Neural progenitor cell (in vitro differentiated cells): ENCODE measurements at regions not wholly inside any gene's neighbourhood (a gene's known extent, or its start where the extent isn't known, plus 50 kb on each side); places are given as distances from the start of the nearest gene placed in this dataset.

Experiments
- DNase-seq: peaks from one replicate; pipeline ENCODE4 v3.0.0-alpha.2; 2016; ENCODE audit warnings: low spot score
- H2AFZ ChIP-seq: fragments of 200-600 bp; sonication (generic); replicated peaks from 2 replicates; pipeline ENCODE4 v1.6.1; 2016; ENCODE audit warnings: antibody characterized with exemption
- H3F3A ChIP-seq: fragments of 200-600 bp; sonication (generic); 2 replicates; pipeline ENCODE4 v1.6.1; 2016; ENCODE audit warnings: antibody characterized with exemption, low read depth
- H3K27ac ChIP-seq: fragments of 200-600 bp; sonication (generic); 2 replicates; pipeline ENCODE4 v1.5.1; 2016; ENCODE audit warnings: mild to moderate bottlenecking
- H3K27me3 ChIP-seq: fragments of 200-600 bp; sonication (generic); 2 replicates; pipeline ENCODE4 v1.6.1; 2016; ENCODE audit warnings: mild to moderate bottlenecking, moderate library complexity
- H3K36me3 ChIP-seq: fragments of 200-600 bp; sonication (generic); 2 replicates; pipeline ENCODE4 v1.5.1; 2016
- H3K4me1 ChIP-seq: fragments of 200-600 bp; sonication (generic); 2 replicates; pipeline ENCODE4 v1.6.1; 2016; ENCODE audit warnings: mixed run types
- H3K4me2 ChIP-seq: fragments of 200-600 bp; sonication (generic); 2 replicates; pipeline ENCODE4 v1.6.1; 2016
- H3K4me3 ChIP-seq: fragments of 200-600 bp; sonication (generic); 2 replicates; pipeline ENCODE4 v1.5.1; 2016
- H3K79me2 ChIP-seq: fragments of 200-600 bp; sonication (generic); 2 replicates; pipeline ENCODE4 v1.6.1; 2016; ENCODE audit warnings: low read depth
- H3K9ac ChIP-seq: fragments of 200-600 bp; sonication (generic); 2 replicates; pipeline ENCODE4 v1.6.1; 2016
- H3K9me3 ChIP-seq: fragments of 200-600 bp; sonication (generic); 2 replicates; pipeline ENCODE4 v1.5.1; 2016; ENCODE audit warnings: low read depth
- H4K20me1 ChIP-seq: fragments of 200-600 bp; sonication (generic); 2 replicates; pipeline ENCODE4 v1.6.1; 2016; ENCODE audit warnings: low read depth
- H3K27ac Mint-ChIP-seq: 3 replicates; pipeline ENCODE4 v1.8.0; 2021; ENCODE audit warnings: mixed read lengths
- H3K27me3 Mint-ChIP-seq: 2 replicates; pipeline ENCODE4 v1.8.0; 2022; ENCODE audit warnings: low read depth, mild to moderate bottlenecking, inconsistent platforms, moderate library complexity, mixed read lengths; ENCODE audit not compliant: insufficient read depth
- H3K36me3 Mint-ChIP-seq: 3 replicates; pipeline ENCODE4 v1.8.0; 2021; ENCODE audit warnings: mixed read lengths
- H3K4me1 Mint-ChIP-seq: 3 replicates; pipeline ENCODE4 v1.8.0; 2021; ENCODE audit warnings: mixed read lengths
- H3K4me3 Mint-ChIP-seq: 3 replicates; pipeline ENCODE4 v1.8.0; 2021; ENCODE audit warnings: mild to moderate bottlenecking, moderate library complexity, mixed read lengths
- H3K9me3 Mint-ChIP-seq: 3 replicates; pipeline ENCODE4 v1.8.0; 2020; ENCODE audit warnings: mixed read lengths
- CTCF ChIP-seq: fragments of 200-600 bp; sonication (generic); IDR thresholded peaks from 2 replicates; pipeline ENCODE4 v1.5.1; 2017; ENCODE audit warnings: antibody characterized with exemption, mild to moderate bottlenecking
- EZH2 ChIP-seq: fragments of 200-600 bp; sonication (generic); IDR thresholded peaks from 2 replicates; pipeline ENCODE4 v1.6.1; 2017; ENCODE audit warnings: antibody characterized with exemption, mild to moderate bottlenecking, moderate library complexity
- EZH2phosphoT487 ChIP-seq: fragments of 200-600 bp; sonication (generic); IDR thresholded peaks from 2 replicates; pipeline ENCODE4 v1.6.1; 2017; ENCODE audit warnings: antibody characterized with exemption

GRCh38 chr2:147255812-147256211, 589.0 kb upstream of the ACVR2A start:
- Histone ChIP-seq H3K4me2 (no peak overlapping the region), H3K9me3 (no peaks in the 10 kb centered on the region)
- no peak overlapping the region for H3K27ac Mint-ChIP-seq

DNA sequence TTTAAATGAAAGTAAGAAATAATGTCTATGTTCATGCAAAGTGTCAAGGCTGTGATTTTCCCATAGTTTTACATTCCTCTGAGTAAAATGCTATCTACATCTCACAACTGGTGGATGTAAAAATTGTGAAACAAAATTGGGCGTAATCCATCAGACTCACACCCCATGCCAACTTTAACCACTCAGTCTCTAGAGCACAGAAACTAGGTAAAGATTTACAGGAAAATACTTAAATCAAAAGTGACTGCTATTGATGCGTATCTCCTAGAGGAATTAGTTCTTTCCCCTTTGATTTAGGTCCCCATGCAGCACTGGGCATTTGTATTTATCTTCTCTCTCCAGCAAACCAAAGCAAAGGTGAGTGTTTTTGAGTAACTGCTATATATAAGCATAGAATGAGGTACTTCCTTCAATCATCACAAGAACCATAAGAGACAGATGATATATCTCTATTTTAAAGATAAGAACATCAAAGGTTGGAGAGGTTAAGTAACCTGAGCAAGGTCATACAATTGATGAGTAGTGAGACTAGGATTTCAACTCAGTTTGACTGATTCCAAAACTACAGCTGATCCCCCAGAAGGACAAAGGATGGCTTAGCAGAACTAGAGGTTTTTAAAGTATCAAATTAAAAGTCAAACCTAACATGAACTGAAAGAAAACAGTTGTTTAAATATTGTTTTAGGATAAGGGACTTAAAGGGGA, 594.0 kb upstream of the ACVR2A start:
- Mint-ChIP-seq H3K9me3 (peaks cover 6% of the 10 kb centered on the region), H3K4me1 (no peaks in the 10 kb centered on the region), H3K36me3 (no peaks in the 10 kb centered on the region), H3K4me3 (no peak overlapping the region), H3K27me3 (no peaks in the 10 kb centered on the region), H3K27ac (no peak overlapping the region)
- Histone ChIP-seq H3K4me1 (no peaks in the 10 kb centered on the region), H3K4me2 (no peak overlapping the region), H3K9me3 (no peaks in the 10 kb centered on the region), H3K36me3 (no peaks in the 10 kb centered on the region), H3K27ac (no peak overlapping the region), H3K9ac (no peak overlapping the region), H3K79me2 (no peaks in the 10 kb centered on the region), H3K4me3 (no peak overlapping the region), H3K27me3 (no peaks in the 10 kb centered on the region), H2AFZ (no peak overlapping the region), H3F3A (no peaks in the 10 kb centered on the region), H4K20me1 (no peaks in the 10 kb centered on the region)
- no peak for TF ChIP-seq EZH2phosphoT487
- TF ChIP-seq CTCF: no peak
- no peak for TF ChIP-seq EZH2
- no peak for DNase-seq

More at GRCh38 chr2:147255812-147256211, 589.0 kb upstream of the ACVR2A start:
- H3K4me1 ChIP-seq: no peaks in the 10 kb centered on the region
- no peaks in the 10 kb centered on the region for H3K36me3 Mint-ChIP-seq
- H3F3A ChIP-seq: no peaks in the 10 kb centered on the region
- no peaks in the 10 kb centered on the region for H3K27me3 ChIP-seq
- no peak overlapping the region for H2AFZ ChIP-seq
- no peak overlapping the region for H3K9ac ChIP-seq
- H3K79me2 ChIP-seq: no peaks in the 10 kb centered on the region
- TF ChIP-seq EZH2phosphoT487: no peak
- no peak overlapping the region for H3K27ac ChIP-seq
- no peaks in the 10 kb centered on the region for H3K27me3 Mint-ChIP-seq
- H3K4me1 Mint-ChIP-seq: no peaks in the 10 kb centered on the region
- H3K4me3 Mint-ChIP-seq: no peak overlapping the region
- H3K36me3 ChIP-seq: no peaks in the 10 kb centered on the region
- H4K20me1 ChIP-seq: no peaks in the 10 kb centered on the region
- peak; percentile 6 for DNase-seq
- no peak overlapping the region for H3K4me3 ChIP-seq
- peaks cover 6% of the 10 kb centered on the region for H3K9me3 Mint-ChIP-seq

GRCh38 chr2:147247749-147248148, 597.1 kb upstream of the ACVR2A start:
- Histone ChIP-seq H3K9ac (no peak overlapping the region), H3K27me3 (no peaks in the 10 kb centered on the region), H3K4me1 (no peaks in the 10 kb centered on the region), H4K20me1 (no peaks in the 10 kb centered on the region), H3K27ac (no peak overlapping the region), H3K9me3 (no peaks in the 10 kb centered on the region), H3F3A (no peaks in the 10 kb centered on the region), H3K4me2 (no peak overlapping the region), H3K79me2 (no peaks in the 10 kb centered on the region), H3K4me3 (no peak overlapping the region), H2AFZ (no peak overlapping the region), H3K36me3 (no peaks in the 10 kb centered on the region)
- H3K36me3 Mint-ChIP-seq: no peaks in the 10 kb centered on the region
- peaks cover 4% of the 10 kb centered on the region for H3K9me3 Mint-ChIP-seq
- TF ChIP-seq CTCF: no peak
- no peak for TF ChIP-seq EZH2
- no peak for TF ChIP-seq EZH2phosphoT487
- no peaks in the 10 kb centered on the region for H3K27me3 Mint-ChIP-seq
- H3K4me1 Mint-ChIP-seq: no peaks in the 10 kb centered on the region
- no peak overlapping the region for H3K27ac Mint-ChIP-seq
- no peak overlapping the region for H3K4me3 Mint-ChIP-seq
- no peak for DNase-seq

DNA sequence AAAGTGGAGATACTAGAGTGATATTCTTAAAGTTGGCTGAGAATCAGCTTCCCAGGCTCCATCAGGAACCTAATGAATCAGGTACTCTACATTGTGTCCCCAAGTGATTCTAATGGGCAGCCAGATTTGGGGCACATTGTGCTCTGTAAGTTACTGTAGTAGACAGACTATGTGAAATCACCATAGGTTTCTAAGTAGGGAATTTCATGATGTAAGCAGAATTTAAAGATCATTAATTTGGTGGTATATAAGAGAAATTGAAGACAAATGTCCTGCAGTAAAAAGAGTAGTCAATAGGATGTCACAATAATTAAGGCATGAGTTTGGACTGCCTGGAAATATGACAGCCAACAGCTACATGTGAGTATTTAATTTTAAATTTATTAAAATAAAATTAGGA, 602.4 kb upstream of the ACVR2A start:
- Mint-ChIP-seq H3K27me3 (no peaks in the 10 kb centered on the region), H3K9me3 (peaks cover 2% of the 10 kb centered on the region), H3K36me3 (no peaks in the 10 kb centered on the region), H3K27ac (no peak overlapping the region), H3K4me3 (no peak overlapping the region), H3K4me1 (no peaks in the 10 kb centered on the region)
- Histone ChIP-seq H3F3A (no peaks in the 10 kb centered on the region), H3K79me2 (no peaks in the 10 kb centered on the region), H3K9ac (no peak overlapping the region), H3K27me3 (no peaks in the 10 kb centered on the region), H3K27ac (no peak overlapping the region), H4K20me1 (no peaks in the 10 kb centered on the region), H3K9me3 (no peaks in the 10 kb centered on the region), H3K4me3 (no peak overlapping the region), H3K36me3 (no peaks in the 10 kb centered on the region), H3K4me1 (no peaks in the 10 kb centered on the region), H2AFZ (no peak overlapping the region), H3K4me2 (no peak overlapping the region)
- TF ChIP-seq CTCF (no peak), EZH2phosphoT487 (no peak), EZH2 (no peak)
- DNase-seq: no peak
